Gastroesophageal sphincter (tissue), 4 donors: ENCODE measurements at regions not wholly inside any gene's neighbourhood (a gene's known extent, or its start where the extent isn't known, plus 50 kb on each side); places are given as distances from the start of the nearest gene placed in this dataset.

Experiments used
- ATAC-seq: fragments of 150-250 bp; one replicate; pipeline ENCODE4 v1.9.1; 2016; ENCODE audit warnings: mild to moderate bottlenecking, moderate library complexity
- H3K27ac ChIP-seq, 4 donors: fragments of 200-600 bp; sonication (generic) in 3 of 4; 1 replicate in 3 of 4; 2 replicates in 1 of 4; pipeline ENCODE4 v1.5.1; 2016 to 2019
- H3K27me3 ChIP-seq: fragments of 200-600 bp; sonication (generic); one replicate; pipeline ENCODE4 v1.5.1; 2019
- H3K36me3 ChIP-seq, 2 donors: fragments of 200-600 bp; sonication (generic); one replicate each; pipeline ENCODE4 v1.5.1; 2019; ENCODE audit warnings: control low read depth in 1 of 2
- H3K4me1 ChIP-seq, 3 donors: fragments of 200-600 bp; sonication (generic); 1 replicate in 2 of 3; 2 replicates in 1 of 3; pipeline ENCODE4 v1.5.1; 2016 to 2019; ENCODE audit warnings: control low read depth in 2 of 3
- H3K4me3 ChIP-seq, 2 donors: fragments of 200-600 bp; sonication (generic); one replicate each; pipeline ENCODE4 v1.5.1; 2019; ENCODE audit warnings: mild to moderate bottlenecking in 1 of 2, moderate library complexity in 1 of 2
- H3K9me3 ChIP-seq, 3 donors: fragments of 200-600 bp; sonication (generic); one replicate each; pipeline ENCODE4 v1.5.1; 2017 to 2019; ENCODE audit warnings: control low read depth in 2 of 3
- EP300 ChIP-seq: sonication (generic); formaldehyde crosslinking; IDR thresholded peaks from one replicate; pipeline ENCODE4 v1.6.1; 2017; ENCODE audit warnings: antibody characterized with exemption, mild to moderate bottlenecking
- POLR2A ChIP-seq, 2 donors: fragments of 450-650 bp; IDR thresholded peaks; one replicate each; pipeline ENCODE4 v1.6.1; 2017; ENCODE audit warnings: antibody characterized with exemption in 2 of 2, mild to moderate bottlenecking in 2 of 2, moderate library complexity in 1 of 2
- POLR2AphosphoS5 ChIP-seq: sonication (generic); formaldehyde crosslinking; IDR thresholded peaks from one replicate; pipeline ENCODE4 v1.6.1; 2017; ENCODE audit warnings: antibody characterized with exemption
- WGBS, 2 donors: methylation state at CpG; one replicate each; pipeline ENCODE4 v1.1.5; 2018; ENCODE audit warnings: low coverage in 1 of 2; 5-methylcytosine and 5-hydroxymethylcytosine counted together
- TF ChIP-seq, protein P1 (sequence below), 4 experiments: fragments of 200-600 bp in 2 of 4; fragments of 450-650 bp in 2 of 4; sonication (generic) in 1 of 4; IDR thresholded peaks; one replicate each; pipeline ENCODE4 v1.5.1; 2017 to 2019; ENCODE audit warnings: antibody characterized with exemption in 4 of 4, mild to moderate bottlenecking in 2 of 4, moderate library complexity in 2 of 4

DNA sequence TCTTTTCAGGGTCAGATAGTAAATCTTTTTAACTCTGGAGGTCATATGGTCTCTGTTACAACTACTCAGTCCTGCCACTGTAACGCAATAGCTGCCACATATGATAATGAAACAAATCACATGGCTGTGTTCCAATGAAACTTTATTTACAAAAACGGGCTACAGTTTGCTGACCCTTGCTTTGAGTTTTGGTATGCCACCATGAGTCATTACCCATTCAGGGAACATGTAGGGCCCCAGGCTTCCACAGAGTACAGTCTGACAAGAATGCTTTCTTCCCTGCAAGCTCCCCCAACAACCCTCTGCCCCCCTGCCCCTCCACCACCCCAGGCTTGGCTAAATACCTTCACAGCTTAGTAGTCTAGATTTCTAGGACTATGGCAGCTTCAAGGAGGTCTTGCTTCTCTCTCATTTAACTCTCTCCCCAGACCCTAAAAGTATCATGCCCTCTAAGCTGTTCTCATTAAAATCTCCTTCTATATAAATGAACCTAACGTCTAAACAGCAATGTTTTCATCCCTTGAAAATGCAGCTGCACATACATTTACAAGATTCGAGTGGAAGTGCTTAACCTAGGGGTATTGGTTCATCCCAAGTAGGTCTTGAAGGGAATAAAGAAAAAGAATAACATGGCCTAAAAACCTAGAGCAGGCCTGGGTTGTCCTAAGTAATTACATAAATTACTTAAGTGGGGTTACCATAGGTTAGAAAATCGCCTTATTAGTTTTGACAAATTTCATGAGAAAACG lies 117.8 kb upstream of the PRICKLE2 start:
- no peaks in the 10 kb centered on the region for H3K27me3 ChIP-seq
- WGBS, 2 donors: 53 to 57% methylated on average over 6 of the region's 6 CpGs
- H3K9me3 ChIP-seq: peaks cover 0 to 4% (median 0%) of the 10 kb centered on the region in 3 donors
- H3K4me3 ChIP-seq: no peak overlapping the region
- H3K4me1 ChIP-seq: peaks cover 10 to 76% (median 15%) of the 10 kb centered on the region in 3 donors
- TF ChIP-seq EP300 (no peak), POLR2AphosphoS5 (peak; percentile 79), POLR2A (IDR thresholded peaks at IDR 0.05) (no peak)
- TF ChIP-seq, protein P1, sequence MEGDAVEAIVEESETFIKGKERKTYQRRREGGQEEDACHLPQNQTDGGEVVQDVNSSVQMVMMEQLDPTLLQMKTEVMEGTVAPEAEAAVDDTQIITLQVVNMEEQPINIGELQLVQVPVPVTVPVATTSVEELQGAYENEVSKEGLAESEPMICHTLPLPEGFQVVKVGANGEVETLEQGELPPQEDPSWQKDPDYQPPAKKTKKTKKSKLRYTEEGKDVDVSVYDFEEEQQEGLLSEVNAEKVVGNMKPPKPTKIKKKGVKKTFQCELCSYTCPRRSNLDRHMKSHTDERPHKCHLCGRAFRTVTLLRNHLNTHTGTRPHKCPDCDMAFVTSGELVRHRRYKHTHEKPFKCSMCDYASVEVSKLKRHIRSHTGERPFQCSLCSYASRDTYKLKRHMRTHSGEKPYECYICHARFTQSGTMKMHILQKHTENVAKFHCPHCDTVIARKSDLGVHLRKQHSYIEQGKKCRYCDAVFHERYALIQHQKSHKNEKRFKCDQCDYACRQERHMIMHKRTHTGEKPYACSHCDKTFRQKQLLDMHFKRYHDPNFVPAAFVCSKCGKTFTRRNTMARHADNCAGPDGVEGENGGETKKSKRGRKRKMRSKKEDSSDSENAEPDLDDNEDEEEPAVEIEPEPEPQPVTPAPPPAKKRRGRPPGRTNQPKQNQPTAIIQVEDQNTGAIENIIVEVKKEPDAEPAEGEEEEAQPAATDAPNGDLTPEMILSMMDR (IDR thresholded peaks at IDR 0.05): no peak
- peak overlapping the region in 3 of 4 donors; percentile 81 to 83 (median 82) for H3K27ac ChIP-seq
- H3K36me3 ChIP-seq: no peaks in the 10 kb centered on the region
- ATAC-seq: no peak

DNA sequence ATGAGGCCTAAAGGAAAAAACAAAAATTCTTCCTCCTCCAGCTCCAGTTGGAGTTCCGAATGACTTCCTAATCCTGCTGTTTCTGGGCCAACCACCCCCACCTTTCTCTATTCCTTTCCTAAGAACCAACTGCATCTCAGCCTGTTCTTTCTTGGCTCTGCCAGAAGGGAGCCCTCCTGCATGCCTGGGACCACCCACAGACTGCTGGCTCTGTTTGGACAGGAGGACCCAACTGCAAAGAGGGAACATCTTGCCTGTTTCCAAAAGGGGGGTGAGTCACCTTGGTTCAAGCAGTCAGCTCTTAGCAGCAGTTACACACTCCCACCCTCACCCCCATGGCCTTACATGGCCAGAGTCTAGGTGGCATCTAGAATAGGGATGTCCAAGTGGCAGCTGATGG lies 116.0 kb upstream of the PRICKLE2 start:
- no peak for ATAC-seq
- Histone ChIP-seq H3K4me1 (peaks cover 10 to 64% (median 15%) of the 10 kb centered on the region in 3 donors), H3K27me3 (no peaks in the 10 kb centered on the region), H3K9me3 (peaks cover 0 to 4% (median 0%) of the 10 kb centered on the region in 3 donors), H3K27ac (peak overlapping the region; percentile 55 to 83 (median 81)), H3K4me3 (no peak overlapping the region), H3K36me3 (no peaks in the 10 kb centered on the region)
- TF ChIP-seq, protein P1 (IDR thresholded peaks at IDR 0.05): no peak
- TF ChIP-seq POLR2AphosphoS5 (no peak), EP300 (no peak), POLR2A (IDR thresholded peaks at IDR 0.05) (no peak)
- WGBS, 2 donors: 8 to 25% methylated on average over 1 of the region's 1 CpG

DNA sequence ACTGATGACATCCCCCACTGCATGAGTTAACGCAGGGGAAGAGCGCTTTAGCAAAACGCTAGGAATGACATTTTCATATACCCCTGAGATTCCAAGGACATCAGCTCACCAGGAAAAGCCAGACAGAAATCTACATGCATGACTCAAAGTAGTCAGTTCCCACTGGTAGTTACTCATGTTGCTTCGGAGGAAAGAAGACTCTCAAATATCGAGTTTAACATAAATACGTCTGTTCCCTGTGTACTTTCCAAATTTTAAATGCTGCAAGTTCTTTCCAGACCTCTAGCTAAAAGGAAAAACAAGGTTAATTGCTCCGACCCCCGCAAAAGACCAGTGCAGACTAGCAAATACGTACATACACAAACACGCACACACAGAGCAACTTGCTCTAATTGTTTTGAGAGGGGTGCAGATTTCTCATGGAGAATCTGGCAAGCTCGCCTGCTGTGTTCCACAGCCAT lies 115.4 kb upstream of the PRICKLE2 start:
- TF ChIP-seq, protein P1 (IDR thresholded peaks at IDR 0.05): no peak
- TF ChIP-seq POLR2AphosphoS5: peak; percentile 61
- peak overlapping the region; percentile 55 to 83 (median 81) for H3K27ac ChIP-seq
- H3K4me3 ChIP-seq: peak overlapping the region in 1 of 2 donors; percentile 1
- H3K36me3 ChIP-seq: no peaks in the 10 kb centered on the region
- no peak for ATAC-seq
- peaks cover 0 to 4% (median 0%) of the 10 kb centered on the region in 3 donors for H3K9me3 ChIP-seq
- H3K4me1 ChIP-seq: peaks cover 7 to 58% (median 15%) of the 10 kb centered on the region in 3 donors
- no peaks in the 10 kb centered on the region for H3K27me3 ChIP-seq
- WGBS, 2 donors: 2 to 28% methylated on average over 7 to 11 of the region's 11 CpGs

DNA sequence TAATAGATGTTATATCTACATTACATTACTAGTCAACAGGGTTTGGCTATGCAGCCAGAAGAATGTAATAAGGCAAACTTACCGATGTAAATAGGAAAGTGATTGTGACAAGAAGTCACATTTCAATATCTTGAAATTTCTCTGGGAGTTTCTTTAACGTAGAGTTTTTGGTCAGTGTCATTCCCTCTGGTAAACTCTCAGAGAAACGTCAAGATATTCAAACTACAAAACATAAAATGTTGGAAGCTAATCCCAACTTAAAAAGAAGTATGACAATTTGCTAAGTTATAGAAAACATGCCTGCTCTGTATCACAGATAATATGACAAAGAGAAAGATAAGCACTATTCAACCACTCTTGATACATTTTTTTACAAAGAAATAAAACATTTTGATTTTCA lies 111.2 kb upstream of the PRICKLE2 start:
- peaks cover 0 to 4% (median 0%) of the 10 kb centered on the region in 3 donors for H3K9me3 ChIP-seq
- no peak for ATAC-seq
- H3K27me3 ChIP-seq: no peaks in the 10 kb centered on the region
- 28 to 32% methylated on average over 3 of the region's 3 CpGs for WGBS, 2 donors
- H3K4me3 ChIP-seq: no peak overlapping the region
- H3K4me1 ChIP-seq: peaks cover 0 to 30% (median 3%) of the 10 kb centered on the region in 3 donors
- no peak overlapping the region for H3K27ac ChIP-seq
- no peaks in the 10 kb centered on the region for H3K36me3 ChIP-seq
- TF ChIP-seq POLR2AphosphoS5: no peak
- no peak for TF ChIP-seq EP300
- TF ChIP-seq POLR2A (IDR thresholded peaks at IDR 0.05): no peak
- TF ChIP-seq, protein P1 (IDR thresholded peaks at IDR 0.05): no peak
